ENCODE measurements at regions not wholly inside any gene's neighbourhood (a gene's known extent, or its start where the extent isn't known, plus 50 kb on each side); places are given as distances from the start of the nearest gene placed in this dataset.

DNA sequence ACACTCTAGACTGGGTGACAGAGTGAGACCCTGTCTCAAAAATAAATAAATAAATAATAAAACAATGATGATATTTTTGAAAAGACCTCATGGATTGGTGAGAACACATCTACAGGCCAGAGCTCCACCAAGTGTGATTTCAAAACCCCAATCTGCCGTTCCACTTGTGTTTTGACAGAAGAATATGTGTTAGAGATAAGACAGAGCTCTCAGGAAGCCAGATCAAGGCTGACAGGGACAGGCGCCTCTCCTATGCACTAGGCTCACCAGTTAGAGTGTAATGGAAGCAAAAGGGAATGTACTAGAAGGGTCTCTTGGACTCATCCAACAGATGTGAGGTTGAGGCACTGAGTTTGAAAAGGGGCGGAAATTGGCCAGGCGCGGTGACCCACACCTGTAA is 110.7 kb upstream of the ERRFI1 start:
- no peak for TF ChIP-seq PHF8 (conservative IDR thresholded peaks at IDR 0.05; ENCODE audit: low read depth, low read length)
- TF ChIP-seq, protein P1, sequence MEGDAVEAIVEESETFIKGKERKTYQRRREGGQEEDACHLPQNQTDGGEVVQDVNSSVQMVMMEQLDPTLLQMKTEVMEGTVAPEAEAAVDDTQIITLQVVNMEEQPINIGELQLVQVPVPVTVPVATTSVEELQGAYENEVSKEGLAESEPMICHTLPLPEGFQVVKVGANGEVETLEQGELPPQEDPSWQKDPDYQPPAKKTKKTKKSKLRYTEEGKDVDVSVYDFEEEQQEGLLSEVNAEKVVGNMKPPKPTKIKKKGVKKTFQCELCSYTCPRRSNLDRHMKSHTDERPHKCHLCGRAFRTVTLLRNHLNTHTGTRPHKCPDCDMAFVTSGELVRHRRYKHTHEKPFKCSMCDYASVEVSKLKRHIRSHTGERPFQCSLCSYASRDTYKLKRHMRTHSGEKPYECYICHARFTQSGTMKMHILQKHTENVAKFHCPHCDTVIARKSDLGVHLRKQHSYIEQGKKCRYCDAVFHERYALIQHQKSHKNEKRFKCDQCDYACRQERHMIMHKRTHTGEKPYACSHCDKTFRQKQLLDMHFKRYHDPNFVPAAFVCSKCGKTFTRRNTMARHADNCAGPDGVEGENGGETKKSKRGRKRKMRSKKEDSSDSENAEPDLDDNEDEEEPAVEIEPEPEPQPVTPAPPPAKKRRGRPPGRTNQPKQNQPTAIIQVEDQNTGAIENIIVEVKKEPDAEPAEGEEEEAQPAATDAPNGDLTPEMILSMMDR (IDR thresholded peaks at IDR 0.05; ENCODE audit: control extremely low read depth in 1 of 3, insufficient read depth in 1 of 3, low read depth in 1 of 3, low read length in 3 of 3): no peak
- no peak for TF ChIP-seq POLR2A (IDR thresholded peaks at IDR 0.05; ENCODE audit: control extremely low read depth in 1 of 2, low read depth in 2 of 2, low read length in 2 of 2)
- TF ChIP-seq TEAD4 (IDR thresholded peaks at IDR 0.05; ENCODE audit: low read depth, low read length): no peak
- no peak for TF ChIP-seq POLR2AphosphoS5 (IDR thresholded peaks at IDR 0.05; ENCODE audit: low read depth, low read length)
- TF ChIP-seq, protein P2, sequence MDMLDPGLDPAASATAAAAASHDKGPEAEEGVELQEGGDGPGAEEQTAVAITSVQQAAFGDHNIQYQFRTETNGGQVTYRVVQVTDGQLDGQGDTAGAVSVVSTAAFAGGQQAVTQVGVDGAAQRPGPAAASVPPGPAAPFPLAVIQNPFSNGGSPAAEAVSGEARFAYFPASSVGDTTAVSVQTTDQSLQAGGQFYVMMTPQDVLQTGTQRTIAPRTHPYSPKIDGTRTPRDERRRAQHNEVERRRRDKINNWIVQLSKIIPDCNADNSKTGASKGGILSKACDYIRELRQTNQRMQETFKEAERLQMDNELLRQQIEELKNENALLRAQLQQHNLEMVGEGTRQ (IDR thresholded peaks at IDR 0.05; ENCODE audit: low read length): no peak
- TF ChIP-seq, protein P3, sequence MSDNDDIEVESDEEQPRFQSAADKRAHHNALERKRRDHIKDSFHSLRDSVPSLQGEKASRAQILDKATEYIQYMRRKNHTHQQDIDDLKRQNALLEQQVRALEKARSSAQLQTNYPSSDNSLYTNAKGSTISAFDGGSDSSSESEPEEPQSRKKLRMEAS (IDR thresholded peaks at IDR 0.05): no peak
- TF ChIP-seq TAF1 (IDR thresholded peaks at IDR 0.05; ENCODE audit: low read depth, low read length): no peak
- TF ChIP-seq HDAC2 (IDR thresholded peaks at IDR 0.05; ENCODE audit: borderline replicate concordance in 1 of 2, low read depth in 2 of 2, low read length in 2 of 2): no peak

Data from H1 (cell line).